GM12891 (cell line): ENCODE measurements at regions not wholly inside any gene's neighbourhood (a gene's known extent, or its start where the extent isn't known, plus 50 kb on each side); places are given as distances from the start of the nearest gene placed in this dataset.

Source experiments
- PAX5 ChIP-seq: IDR thresholded peaks from 2 replicates; pipeline ENCODE4 v1.6.1; 2011; ENCODE audit warnings: low read length, moderate library complexity, mild to moderate bottlenecking; ENCODE audit not compliant: insufficient read depth, severe bottlenecking
- POLR2A ChIP-seq: IDR thresholded peaks from 2 replicates; pipeline ENCODE4 v1.6.1; 2011; ENCODE audit warnings: low read depth, low read length, control low read depth
- POLR2AphosphoS5 ChIP-seq: IDR thresholded peaks from 2 replicates; pipeline ENCODE4 v1.6.1; 2011; ENCODE audit warnings: low read depth, low read length, control low read depth
- POU2F2 ChIP-seq: IDR thresholded peaks from 2 replicates; pipeline ENCODE4 v1.6.1; 2011; ENCODE audit warnings: low read depth, mild to moderate bottlenecking, control low read depth, low read length, moderate library complexity
- SPI1 ChIP-seq: IDR thresholded peaks from 2 replicates; pipeline ENCODE4 v1.6.1; 2011; ENCODE audit warnings: low read depth, low read length, control low read depth
- TAF1 ChIP-seq: IDR thresholded peaks from 2 replicates; pipeline ENCODE4 v1.6.1; 2011; ENCODE audit warnings: low read depth, low read length, control low read depth

DNA sequence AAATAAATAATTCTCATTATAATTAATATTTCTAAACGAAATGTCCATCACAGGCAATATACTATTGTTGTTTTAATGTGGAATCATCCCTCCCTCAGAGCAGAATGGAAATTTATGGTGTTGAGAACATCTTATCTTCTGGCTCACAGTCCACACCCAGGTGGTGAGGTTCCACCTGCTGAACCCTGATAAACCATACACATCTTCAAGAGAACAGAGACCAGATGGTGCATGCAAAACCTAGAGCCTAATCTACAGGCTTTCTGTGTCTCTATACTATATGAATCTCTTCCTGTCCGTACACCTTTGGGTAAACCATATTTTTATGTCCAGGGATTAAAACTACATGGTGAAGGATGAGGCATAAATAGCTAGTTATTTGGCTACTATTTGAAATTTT, 52.3 kb upstream of the UFL1 start:
- TF ChIP-seq POLR2A = no peak
- TF ChIP-seq POLR2AphosphoS5 = no peak
- no peak for TF ChIP-seq TAF1
- no peak for TF ChIP-seq POU2F2
- TF ChIP-seq PAX5 = no peak
- TF ChIP-seq SPI1 = no peak
